Astrocyte of the cerebellum (primary cell): ENCODE measurements at regions not wholly inside any gene's neighbourhood (a gene's known extent, or its start where the extent isn't known, plus 50 kb on each side); places are given as distances from the start of the nearest gene placed in this dataset.

ENCODE experiments used
- DNase-seq: peaks from one replicate; pipeline ENCODE4 v3.0.0-alpha.2; 2011; ENCODE audit warnings: low read depth
- H3K4me3 ChIP-seq: 2 replicates; pipeline ENCODE4 v1.5.1; 2011; ENCODE audit warnings: mild to moderate bottlenecking, low read depth, low read length, moderate library complexity
- CTCF ChIP-seq: IDR thresholded peaks from 2 replicates; pipeline ENCODE4 v1.5.1; 2012; ENCODE audit warnings: low read length, low read depth, moderate library complexity, mild to moderate bottlenecking; ENCODE audit errors: missing control alignments
- in situ Hi-C: cut with HindIII; loops from 2 replicates; pipeline ENCODE4 v1.10.0; 2017; ENCODE audit warnings: low sequenced_read_pairs

GRCh38 chr5:27938989-27939388, 900.6 kb upstream of the CDH9 start:
- DNase-seq = no peak
- in situ Hi-C loops = no loop called here
- no peak for TF ChIP-seq CTCF

GRCh38 chr5:27928060-27928459, 889.7 kb upstream of the CDH9 start:
- no peak for TF ChIP-seq CTCF
- no peak overlapping the region for H3K4me3 ChIP-seq
- in situ Hi-C loops = no loop called here
- no peak for DNase-seq

More at GRCh38 chr5:27938989-27939388, 900.6 kb upstream of the CDH9 start:
- no peak overlapping the region for H3K4me3 ChIP-seq

- no peak for DNase-seq
- in situ Hi-C loops = no loop called here
- no peak overlapping the region for H3K4me3 ChIP-seq
- no peak for TF ChIP-seq CTCF
These were observed 872.8 kb upstream of the CDH9 start for GRCh38 chr5:27911216-27911615.

- in situ Hi-C loops = no loop called here
- H3K4me3 ChIP-seq = no peak overlapping the region
- TF ChIP-seq CTCF = no peak
- no peak for DNase-seq
These were observed 870.0 kb upstream of the CDH9 start for GRCh38 chr5:27908341-27908740.

- H3K4me3 ChIP-seq = no peak overlapping the region
- in situ Hi-C loops = no loop called here
- no peak for DNase-seq
- no peak for TF ChIP-seq CTCF
These were observed 868.7 kb upstream of the CDH9 start for GRCh38 chr5:27906931-27907601.

GRCh38 chr5:27906481-27906880, 868.1 kb upstream of the CDH9 start:
- in situ Hi-C loops = no loop called here
- no peak overlapping the region for H3K4me3 ChIP-seq
- no peak for DNase-seq
- TF ChIP-seq CTCF = no peak
